H1 (cell line): ENCODE measurements at regions not wholly inside any gene's neighbourhood (a gene's known extent, or its start where the extent isn't known, plus 50 kb on each side); places are given as distances from the start of the nearest gene placed in this dataset.

Experiments
- CTCF ChIA-PET: fragments of 300-600 bp; sonication (Branson Sonifier 250); formaldehyde crosslinking; loops from one replicate; lab custom pipeline; 2021; ENCODE audit not compliant: partially characterized antibody; lab: Charles Lee
- POLR2A ChIA-PET: fragments of 300-600 bp; sonication (Branson Sonifier 250); formaldehyde crosslinking; loops from one replicate; lab custom pipeline; 2021; ENCODE audit warnings: inconsistent platforms; ENCODE audit not compliant: partially characterized antibody; lab: Charles Lee
- DNase-seq, 2 experiments: peaks; one replicate each; pipeline versions ENCODE4 v3.0.0 to v3.0.0-alpha.2; 2010 to 2022; ENCODE audit warnings: low spot score in 2 of 2, low read depth in 1 of 2, mixed read lengths in 1 of 2
- FAIRE-seq: peaks from 2 replicates; lab custom pipeline; 2011; peaks lifted over from hg19 to GRCh38; lab: Jason Lieb, UNC
- H2AFZ ChIP-seq: 2 replicates; pipeline ENCODE4 v1.8.1; 2012; ENCODE audit warnings: low read length, inconsistent platforms
- H2AK5ac ChIP-seq: 2 replicates; pipeline ENCODE4 v1.6.1; 2013; ENCODE audit warnings: low read depth, low read length
- H2BK120ac ChIP-seq: replicated peaks from 2 replicates; pipeline ENCODE3; 2013; ENCODE audit warnings: low read depth, low read length, inconsistent platforms
- H2BK12ac ChIP-seq: 2 replicates; pipeline ENCODE4 v1.6.1; 2013; ENCODE audit warnings: low read depth, low read length
- H2BK15ac ChIP-seq: 2 replicates; pipeline ENCODE4 v1.6.1; 2013; ENCODE audit warnings: low read length
- H2BK20ac ChIP-seq: 2 replicates; pipeline ENCODE4 v1.6.1; 2013; ENCODE audit warnings: low read length
- H2BK5ac ChIP-seq: 2 replicates; pipeline ENCODE4 v1.6.1; 2013; ENCODE audit warnings: low read depth, low read length
- H3K14ac ChIP-seq: 2 replicates; pipeline ENCODE4 v1.6.1; 2013; ENCODE audit warnings: inconsistent platforms; ENCODE audit not compliant: insufficient read length
- H3K18ac ChIP-seq: 2 replicates; pipeline ENCODE4 v1.6.1; 2013; ENCODE audit warnings: low read length; ENCODE audit errors: extremely low read depth
- H3K23ac ChIP-seq: 2 replicates; pipeline ENCODE4 v1.6.1; 2013; ENCODE audit warnings: inconsistent platforms; ENCODE audit not compliant: insufficient read length
- H3K23me2 ChIP-seq: 2 replicates; pipeline ENCODE4 v1.6.1; 2013; ENCODE audit warnings: low read depth, low read length
- H3K27ac ChIP-seq: 2 replicates; pipeline ENCODE4 v1.6.1; 2011; ENCODE audit warnings: low read depth, low read length, inconsistent platforms
- H3K27me3 ChIP-seq, 4 experiments: replicated peaks in 1 of 4; 1 replicate in 1 of 4; 2 replicates in 3 of 4; pipeline versions ENCODE4 v1.6.1 to v1.8.1; 2011 to 2013; ENCODE audit warnings: low read length in 3 of 4, mild to moderate bottlenecking in 3 of 4, inconsistent platforms in 2 of 4, mixed read lengths in 2 of 4, moderate library complexity in 1 of 4; ENCODE audit not compliant: control insufficient read depth in 3 of 4, insufficient read depth in 3 of 4; ENCODE audit errors: extremely low read depth in 1 of 4
- H3K36me3 ChIP-seq, 4 experiments: 2 replicates each; pipeline versions ENCODE4 v1.6.1 to v1.8.1; 2011 to 2013; ENCODE audit warnings: mild to moderate bottlenecking in 4 of 4, low read length in 3 of 4, moderate library complexity in 2 of 4, control low read depth in 1 of 4, inconsistent platforms in 1 of 4; ENCODE audit not compliant: insufficient read depth in 4 of 4, control insufficient read depth in 2 of 4
- H3K4ac ChIP-seq: replicated peaks from 2 replicates; pipeline ENCODE3; 2013; ENCODE audit warnings: low read length, low read depth, mixed read lengths, inconsistent platforms; ENCODE audit not compliant: insufficient read length
- H3K4me1 ChIP-seq, 4 experiments: replicated peaks in 1 of 4; 1 replicate in 1 of 4; 2 replicates in 3 of 4; pipeline versions ENCODE4 v1.6.1 to v1.8.1; 2011 to 2013; ENCODE audit warnings: low read length in 3 of 4, inconsistent platforms in 2 of 4, mixed read lengths in 1 of 4; ENCODE audit not compliant: insufficient read depth in 4 of 4, control insufficient read depth in 3 of 4
- H3K4me2 ChIP-seq, 2 experiments: 2 replicates each; pipeline versions ENCODE4 v1.6.1 to v1.8.1; 2011 to 2013; ENCODE audit warnings: low read depth in 2 of 2, low read length in 2 of 2, control low read depth in 1 of 2, inconsistent platforms in 1 of 2, mild to moderate bottlenecking in 1 of 2; ENCODE audit not compliant: insufficient read depth in 1 of 2
- H3K4me3 ChIP-seq, 4 experiments: fragments of 200-600, 300-600 bp in 1 of 4; sonication (generic), shearing (Covaris generic), sonication (Bioruptor Twin) in 1 of 4; 2 replicates each; pipeline versions ENCODE4 v1.5.1 to v1.8.1; 2011 to 2016; ENCODE audit warnings: low read length in 4 of 4, low read depth in 3 of 4, control low read depth in 2 of 4, inconsistent platforms in 2 of 4, mild to moderate bottlenecking in 2 of 4, mixed read lengths in 1 of 4, moderate library complexity in 1 of 4; ENCODE audit not compliant: insufficient read depth in 2 of 4; ENCODE audit errors: extremely low read depth in 1 of 4
- H3K56ac ChIP-seq: replicated peaks from 2 replicates; pipeline ENCODE3; 2013; ENCODE audit warnings: low read depth, mild to moderate bottlenecking, mixed read lengths, low read length, inconsistent platforms; ENCODE audit not compliant: insufficient read length
- H3K79me1 ChIP-seq: 2 replicates; pipeline ENCODE4 v1.6.1; 2013; ENCODE audit warnings: low read depth, low read length, control low read depth
- H3K79me2 ChIP-seq, 2 experiments: 2 replicates each; pipeline versions ENCODE4 v1.6.1 to v1.8.1; 2012 to 2013; ENCODE audit warnings: low read length in 2 of 2, mild to moderate bottlenecking in 2 of 2, inconsistent platforms in 1 of 2; ENCODE audit not compliant: insufficient read depth in 2 of 2, control insufficient read depth in 1 of 2
- H3K9ac ChIP-seq, 4 experiments: replicated peaks in 1 of 4; 1 replicate in 1 of 4; 2 replicates in 3 of 4; pipeline versions ENCODE4 v1.6.1 to v1.8.1; 2011 to 2013; ENCODE audit warnings: low read depth in 3 of 4, low read length in 3 of 4, control low read depth in 2 of 4, mild to moderate bottlenecking in 2 of 4, moderate library complexity in 2 of 4, inconsistent platforms in 1 of 4; ENCODE audit errors: extremely low read depth in 1 of 4
- H3K9me3 ChIP-seq, 2 experiments: 2 replicates each; pipeline versions ENCODE4 v1.6.1 to v1.8.1; 2012 to 2013; ENCODE audit warnings: mild to moderate bottlenecking in 2 of 2, moderate library complexity in 2 of 2, control low read depth in 1 of 2, inconsistent platforms in 1 of 2, low read depth in 1 of 2, low read length in 1 of 2, mixed read lengths in 1 of 2; ENCODE audit not compliant: insufficient read depth in 2 of 2
- H4K20me1 ChIP-seq, 2 experiments: replicated peaks in 1 of 2; 2 replicates each; pipeline versions ENCODE3 to v1.8.1; 2011 to 2013; ENCODE audit warnings: inconsistent platforms in 2 of 2, low read length in 2 of 2, mild to moderate bottlenecking in 1 of 2; ENCODE audit not compliant: insufficient read depth in 2 of 2, control insufficient read depth in 1 of 2
- H4K5ac ChIP-seq: 2 replicates; pipeline ENCODE4 v1.6.1; 2013; ENCODE audit warnings: low read length, low read depth, mixed read lengths, inconsistent platforms; ENCODE audit not compliant: insufficient read length
- H4K8ac ChIP-seq: 2 replicates; pipeline ENCODE4 v1.8.0; 2013; ENCODE audit warnings: mild to moderate bottlenecking, moderate library complexity, low read length, inconsistent platforms; ENCODE audit not compliant: insufficient read depth; ENCODE audit errors: extremely low read depth
- H4K91ac ChIP-seq: replicated peaks from 2 replicates; pipeline ENCODE3; 2013; ENCODE audit warnings: low read length, mixed read lengths, inconsistent platforms; ENCODE audit not compliant: insufficient read length
- EZH2 ChIP-seq: fragments of 200-600 bp; sonication (generic); IDR thresholded peaks from 2 replicates; pipeline ENCODE4 v1.7.1; 2012; ENCODE audit warnings: low read depth, mild to moderate bottlenecking, moderate library complexity, low read length, inconsistent platforms; ENCODE audit not compliant: severe bottlenecking
- HDAC2 ChIP-seq, 2 experiments: fragments of 300-600 bp in 1 of 2; sonication (generic) in 1 of 2; IDR thresholded peaks; 2 replicates each; pipeline ENCODE4 v1.6.1; 2011 to 2012; ENCODE audit warnings: low read depth in 2 of 2, low read length in 2 of 2, mild to moderate bottlenecking in 2 of 2, moderate library complexity in 2 of 2, borderline replicate concordance in 1 of 2, inconsistent platforms in 1 of 2
- HDAC6 ChIP-seq: IDR thresholded peaks from one replicate; pipeline ENCODE4 v1.7.1; 2012; ENCODE audit warnings: low read depth, mild to moderate bottlenecking, inconsistent platforms, low read length, moderate library complexity
- POU5F1 ChIP-seq: IDR thresholded peaks from 2 replicates; pipeline ENCODE4 v1.6.1; 2011; ENCODE audit warnings: low read depth, mild to moderate bottlenecking, low read length, moderate library complexity
- RNF2 ChIP-seq: fragments of 200-900, 300-1000 bp; sonication (generic); IDR thresholded peaks from 2 replicates; pipeline ENCODE4 v1.7.1; 2016; ENCODE audit warnings: borderline replicate concordance, low read depth, mild to moderate bottlenecking, antibody characterized with exemption, low read length; ENCODE audit not compliant: poor library complexity, severe bottlenecking; ENCODE audit errors: missing control alignments
- WGBS, 2 experiments: shearing (Covaris generic) in 1 of 2; methylation state at CpG; one replicate each; pipeline versions ENCODE4 v1.1.6 to v1.1.7; 2013 to 2015; ENCODE audit warnings: low lambda C conversion rate in 2 of 2, mixed read lengths in 2 of 2, inconsistent platforms in 1 of 2, low coverage in 1 of 2, missing lambda C conversion rate in 1 of 2; ENCODE audit not compliant: insufficient replicate concordance in 2 of 2, insufficient coverage in 1 of 2, insufficient read length in 1 of 2; ENCODE audit errors: extremely low coverage in 1 of 2, missing lambda C conversion rate in 1 of 2; 5-methylcytosine and 5-hydroxymethylcytosine counted together

DNA sequence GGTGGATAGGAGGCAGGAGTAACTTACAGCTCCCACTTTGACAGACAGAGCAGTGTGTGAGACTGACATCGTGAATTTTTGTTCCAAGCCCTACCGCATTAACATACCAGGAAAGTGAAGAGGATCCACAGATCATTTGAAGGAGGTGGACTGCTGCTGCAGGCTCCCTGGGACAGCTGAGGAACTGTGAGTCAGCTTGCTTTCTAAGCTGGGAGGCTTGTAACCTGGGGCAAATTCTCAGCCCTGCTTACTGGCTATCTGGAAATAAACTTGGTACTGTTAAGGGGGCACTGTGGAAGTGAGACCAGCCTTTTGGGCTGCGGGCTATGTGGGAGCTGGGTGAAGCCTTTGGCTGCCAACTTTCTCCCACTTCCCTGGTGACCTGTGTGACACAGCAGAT is 1202.5 kb downstream of the DNAJB9 start:
- CTCF ChIA-PET, result interaction anchor here (1.6 kb wide), 1 partner anchor 13 kb away, joined by 3 read pairs; no protein-coding TSS in a partner anchor
- no peaks in the 10 kb centered on the region for H3K36me3 ChIP-seq
- H3K56ac ChIP-seq, result no peak overlapping the region
- H2BK20ac ChIP-seq, result no peak overlapping the region
- H3K23ac ChIP-seq, result no peak overlapping the region
- no peak overlapping the region for H2BK120ac ChIP-seq
- H2AFZ ChIP-seq, result no peak overlapping the region; the same call in 1 of the 2 replicates
- H3K18ac ChIP-seq, result no peak overlapping the region
- H3K4me3 ChIP-seq, result no peak overlapping the region
- H2AK5ac ChIP-seq, result no peak overlapping the region
- no peaks in the 10 kb centered on the region for H3K79me1 ChIP-seq
- no peak overlapping the region for H3K14ac ChIP-seq
- no peak for FAIRE-seq
- H3K23me2 ChIP-seq, result no peaks in the 10 kb centered on the region
- no peaks in the 10 kb centered on the region for H3K4me1 ChIP-seq
- H2BK15ac ChIP-seq, result no peak overlapping the region
- no peak overlapping the region for H3K27ac ChIP-seq
- no peak overlapping the region for H4K8ac ChIP-seq
- DNase-seq, result no peak
- no peak overlapping the region for H4K5ac ChIP-seq
- H3K9me3 ChIP-seq, result no peaks in the 10 kb centered on the region
- H4K91ac ChIP-seq, result no peak overlapping the region
- H2BK12ac ChIP-seq, result no peak overlapping the region
- H3K9ac ChIP-seq, result no peak overlapping the region
- no peak overlapping the region for H2BK5ac ChIP-seq
- H4K20me1 ChIP-seq, result no peaks in the 10 kb centered on the region
- no peak overlapping the region for H3K4ac ChIP-seq
- no peaks in the 10 kb centered on the region for H3K79me2 ChIP-seq
- no peak overlapping the region for H3K4me2 ChIP-seq
- H3K27me3 ChIP-seq, result no peaks in the 10 kb centered on the region
- WGBS, 2 experiments, result 92% methylated on average over 3 of the region's 3 CpGs; no CpG with 5 or more reads in 1 of the 2 experiments
- POLR2A ChIA-PET, result no interaction called here
- TF ChIP-seq EZH2 (no peak), RNF2 (no peak), HDAC2 (IDR thresholded peaks at IDR 0.05; ENCODE audit: borderline replicate concordance in 1 of 2, low read depth in 2 of 2, low read length in 2 of 2) (no peak), HDAC6 (no peak), POU5F1 (no peak)
